H9 (cell line): ENCODE measurements at regions not wholly inside any gene's neighbourhood (a gene's known extent, or its start where the extent isn't known, plus 50 kb on each side); places are given as distances from the start of the nearest gene placed in this dataset.

Source experiments
- DNase-seq: peaks from one replicate; pipeline ENCODE4 v3.0.0-alpha.2; 2017
- H2AFZ ChIP-seq: one replicate; pipeline ENCODE4 v1.6.1; 2013; ENCODE audit warnings: mild to moderate bottlenecking, low read length, control low read depth, moderate library complexity
- H2AK5ac ChIP-seq: 2 replicates; pipeline ENCODE4 v1.6.1; 2013; ENCODE audit warnings: low read length, control low read depth, mixed read lengths; ENCODE audit not compliant: insufficient read length
- H2BK120ac ChIP-seq: one replicate; pipeline ENCODE4 v1.6.1; 2013; ENCODE audit warnings: low read depth, mild to moderate bottlenecking, low read length, control low read depth, inconsistent platforms; ENCODE audit not compliant: poor library complexity, severe bottlenecking
- H2BK12ac ChIP-seq: 2 replicates; pipeline ENCODE4 v1.6.1; 2013; ENCODE audit warnings: low read length, control low read depth, mixed read lengths, low read depth; ENCODE audit not compliant: insufficient read length
- H2BK15ac ChIP-seq: 2 replicates; pipeline ENCODE4 v1.6.1; 2013; ENCODE audit warnings: low read depth, low read length, control low read depth
- H2BK20ac ChIP-seq: one replicate; pipeline ENCODE4 v1.6.1; 2013; ENCODE audit warnings: low read depth, mild to moderate bottlenecking, low read length, control low read depth, inconsistent platforms; ENCODE audit not compliant: poor library complexity, severe bottlenecking
- H2BK5ac ChIP-seq: 2 replicates; pipeline ENCODE4 v1.6.1; 2013; ENCODE audit warnings: low read length, control low read depth, mixed read lengths; ENCODE audit not compliant: insufficient read length
- H3K14ac ChIP-seq: 2 replicates; pipeline ENCODE4 v1.6.1; 2013; ENCODE audit warnings: low read length, control low read depth; ENCODE audit not compliant: insufficient read depth
- H3K18ac ChIP-seq: 2 replicates; pipeline ENCODE4 v1.6.1; 2013; ENCODE audit warnings: low read depth, mild to moderate bottlenecking, mixed read lengths, low read length, control low read depth; ENCODE audit not compliant: insufficient read length
- H3K23ac ChIP-seq: 2 replicates; pipeline ENCODE4 v1.6.1; 2013; ENCODE audit warnings: low read length, control low read depth, mixed read lengths, low read depth; ENCODE audit not compliant: insufficient read length
- H3K23me2 ChIP-seq: 2 replicates; pipeline ENCODE4 v1.6.1; 2013; ENCODE audit warnings: low read depth, mild to moderate bottlenecking, mixed read lengths, low read length, control low read depth; ENCODE audit not compliant: insufficient read length, poor library complexity, severe bottlenecking
- H3K27ac ChIP-seq: 2 replicates; pipeline ENCODE4 v1.5.1; 2013; ENCODE audit warnings: low read length, control low read depth, mixed read lengths, low read depth; ENCODE audit not compliant: insufficient read length
- H3K27me3 ChIP-seq: 2 replicates; pipeline ENCODE4 v1.6.1; 2013; ENCODE audit warnings: low read length, control low read depth, inconsistent platforms; ENCODE audit not compliant: insufficient read depth
- H3K4ac ChIP-seq: 2 replicates; pipeline ENCODE4 v1.6.1; 2013; ENCODE audit warnings: low read depth, mild to moderate bottlenecking, control low read depth, inconsistent platforms, low read length, moderate library complexity
- H3K4me1 ChIP-seq: 2 replicates; pipeline ENCODE4 v1.6.1; 2013; ENCODE audit warnings: low read length, control low read depth, inconsistent platforms; ENCODE audit not compliant: insufficient read depth
- H3K4me2 ChIP-seq: 2 replicates; pipeline ENCODE4 v1.6.1; 2013; ENCODE audit warnings: low read length, control low read depth, mixed read lengths; ENCODE audit not compliant: insufficient read length, insufficient read depth
- H3K56ac ChIP-seq: 2 replicates; pipeline ENCODE4 v1.6.1; 2013; ENCODE audit warnings: low read depth, mild to moderate bottlenecking, mixed read lengths, low read length, control low read depth; ENCODE audit not compliant: insufficient read length
- H3K79me1 ChIP-seq: 2 replicates; pipeline ENCODE4 v1.6.1; 2013; ENCODE audit warnings: low read depth, mild to moderate bottlenecking, moderate library complexity, low read length, control low read depth, inconsistent platforms; ENCODE audit not compliant: insufficient read depth, poor library complexity, severe bottlenecking
- H3K79me2 ChIP-seq: 2 replicates; pipeline ENCODE4 v1.6.1; 2013; ENCODE audit warnings: low read length, control low read depth, inconsistent platforms; ENCODE audit not compliant: insufficient read depth
- H3K9ac ChIP-seq: 2 replicates; pipeline ENCODE4 v1.6.1; 2013; ENCODE audit warnings: low read length, control low read depth, mixed read lengths; ENCODE audit not compliant: insufficient read length; ENCODE audit errors: extremely low read depth
- H3K9me3 ChIP-seq: one replicate; pipeline ENCODE4 v1.6.1; 2013; ENCODE audit warnings: low read depth, low read length, inconsistent platforms; ENCODE audit not compliant: control insufficient read depth
- H3T11ph ChIP-seq: one replicate; pipeline ENCODE4 v1.6.1; 2013; ENCODE audit warnings: mild to moderate bottlenecking, low read length, control low read depth, inconsistent platforms
- H4K20me1 ChIP-seq: one replicate; pipeline ENCODE4 v1.6.1; 2013; ENCODE audit not compliant: control insufficient read depth, insufficient read length, insufficient read depth
- H4K5ac ChIP-seq: 2 replicates; pipeline ENCODE4 v1.6.1; 2013; ENCODE audit warnings: low read depth, mild to moderate bottlenecking, mixed read lengths, low read length, control low read depth; ENCODE audit not compliant: insufficient read length
- H4K8ac ChIP-seq: replicated peaks from 2 replicates; pipeline ENCODE4 v1.6.1; 2013; ENCODE audit warnings: low read length, control low read depth, mixed read lengths, low read depth; ENCODE audit not compliant: insufficient read length
- H4K91ac ChIP-seq: 2 replicates; pipeline ENCODE4 v1.6.1; 2013; ENCODE audit warnings: low read depth, mild to moderate bottlenecking, moderate library complexity, mixed read lengths, low read length, control low read depth; ENCODE audit not compliant: insufficient read length
- H3K27ac Mint-ChIP-seq, 3 experiments: 2 replicates in 2 of 3; 3 replicates in 1 of 3; pipeline ENCODE4 v1.8.0; 2020 to 2021; ENCODE audit warnings: mixed read lengths in 3 of 3, mild to moderate bottlenecking in 1 of 3, moderate library complexity in 1 of 3
- H3K27me3 Mint-ChIP-seq: 2 replicates; pipeline ENCODE4 v1.8.0; 2021; ENCODE audit warnings: low read depth, mild to moderate bottlenecking, moderate library complexity, mixed read lengths
- H3K36me3 Mint-ChIP-seq, 3 experiments: 2 replicates in 2 of 3; 3 replicates in 1 of 3; pipeline ENCODE4 v1.8.0; 2020 to 2021; ENCODE audit warnings: low read depth in 3 of 3, mixed read lengths in 3 of 3; ENCODE audit not compliant: insufficient read depth in 1 of 3
- H3K4me1 Mint-ChIP-seq, 2 experiments: 2 replicates each; pipeline ENCODE4 v1.8.0; 2020; ENCODE audit warnings: mixed read lengths in 2 of 2
- H3K4me3 Mint-ChIP-seq, 2 experiments: 2 replicates in 1 of 2; 3 replicates in 1 of 2; pipeline ENCODE4 v1.8.0; 2020 to 2021; ENCODE audit warnings: mild to moderate bottlenecking in 2 of 2, mixed read lengths in 2 of 2, moderate library complexity in 1 of 2
- H3K9me3 Mint-ChIP-seq, 2 experiments: 2 replicates in 1 of 2; 3 replicates in 1 of 2; pipeline ENCODE4 v1.8.0; 2020; ENCODE audit warnings: mild to moderate bottlenecking in 2 of 2, mixed read lengths in 2 of 2, moderate library complexity in 1 of 2
- WGBS: extraction: QIAGEN DNeasy Blood & Tissue Kit; methylation state at CpG from one replicate; pipeline ENCODE4 v1.1.7; 2013; ENCODE audit warnings: missing lambda C conversion rate, low lambda C conversion rate, mixed read lengths; ENCODE audit not compliant: insufficient read length; ENCODE audit errors: extremely low coverage; 5-methylcytosine and 5-hydroxymethylcytosine counted together
- TF ChIP-seq, protein P1 (sequence below): fragments of 200-600 bp; sonication (generic); conservative IDR thresholded peaks from 3 replicates; pipeline ENCODE4 v1.8.0; 2021; ENCODE audit warnings: antibody characterized with exemption, mild to moderate bottlenecking

DNA sequence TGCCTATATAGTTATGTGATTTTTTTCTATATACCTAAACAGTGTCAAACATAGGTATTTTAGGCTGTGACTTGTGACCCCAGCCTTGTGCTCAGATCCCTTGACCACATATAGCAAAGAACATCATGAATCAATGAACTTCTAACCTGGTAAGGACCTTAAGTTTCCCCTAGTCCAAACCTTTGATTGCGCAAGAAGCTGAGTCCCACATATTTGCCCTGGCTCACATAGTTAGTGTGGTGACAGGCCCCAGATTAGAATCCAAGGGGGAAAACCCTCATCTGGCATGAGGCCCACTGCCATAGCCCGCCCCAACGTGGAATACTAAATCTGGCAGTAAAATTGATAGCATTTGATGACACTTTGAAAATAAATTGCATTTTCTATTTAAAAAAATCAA, 171.8 kb downstream of the MZT1 start:
- Histone ChIP-seq H3K18ac (no peak overlapping the region), H3K23me2 (no peaks in the 10 kb centered on the region), H3K79me1 (no peaks in the 10 kb centered on the region), H3K79me2 (no peaks in the 10 kb centered on the region), H3K23ac (no peak overlapping the region), H4K20me1 (no peaks in the 10 kb centered on the region), H3T11ph (no peak overlapping the region), H3K4me2 (no peak overlapping the region), H3K4me1 (no peaks in the 10 kb centered on the region), H3K9ac (no peak overlapping the region), H2BK20ac (no peak overlapping the region), H2BK12ac (no peak overlapping the region), H4K91ac (no peak overlapping the region), H3K27me3 (no peaks in the 10 kb centered on the region), H2AK5ac (no peak overlapping the region), H2AFZ (no peak overlapping the region), H3K56ac (no peak overlapping the region), H3K14ac (no peak overlapping the region), H2BK5ac (no peak overlapping the region), H4K5ac (no peak overlapping the region), H3K27ac (no peak overlapping the region), H3K4ac (no peak overlapping the region), H3K9me3 (no peaks in the 10 kb centered on the region), H2BK15ac (no peak overlapping the region), H2BK120ac (no peak overlapping the region), H4K8ac (no peak overlapping the region)
- H3K9me3 Mint-ChIP-seq = peaks cover 0 to 3% of the 10 kb centered on the region in 2 experiments; a peak in 1 of 5 replicates
- TF ChIP-seq, protein P1, sequence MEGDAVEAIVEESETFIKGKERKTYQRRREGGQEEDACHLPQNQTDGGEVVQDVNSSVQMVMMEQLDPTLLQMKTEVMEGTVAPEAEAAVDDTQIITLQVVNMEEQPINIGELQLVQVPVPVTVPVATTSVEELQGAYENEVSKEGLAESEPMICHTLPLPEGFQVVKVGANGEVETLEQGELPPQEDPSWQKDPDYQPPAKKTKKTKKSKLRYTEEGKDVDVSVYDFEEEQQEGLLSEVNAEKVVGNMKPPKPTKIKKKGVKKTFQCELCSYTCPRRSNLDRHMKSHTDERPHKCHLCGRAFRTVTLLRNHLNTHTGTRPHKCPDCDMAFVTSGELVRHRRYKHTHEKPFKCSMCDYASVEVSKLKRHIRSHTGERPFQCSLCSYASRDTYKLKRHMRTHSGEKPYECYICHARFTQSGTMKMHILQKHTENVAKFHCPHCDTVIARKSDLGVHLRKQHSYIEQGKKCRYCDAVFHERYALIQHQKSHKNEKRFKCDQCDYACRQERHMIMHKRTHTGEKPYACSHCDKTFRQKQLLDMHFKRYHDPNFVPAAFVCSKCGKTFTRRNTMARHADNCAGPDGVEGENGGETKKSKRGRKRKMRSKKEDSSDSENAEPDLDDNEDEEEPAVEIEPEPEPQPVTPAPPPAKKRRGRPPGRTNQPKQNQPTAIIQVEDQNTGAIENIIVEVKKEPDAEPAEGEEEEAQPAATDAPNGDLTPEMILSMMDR = no peak
- no peak for DNase-seq
- no peak overlapping the region for H3K4me3 Mint-ChIP-seq
- no peak overlapping the region for H3K27ac Mint-ChIP-seq
- no peaks in the 10 kb centered on the region for H3K27me3 Mint-ChIP-seq
- H3K4me1 Mint-ChIP-seq = no peaks in the 10 kb centered on the region; a peak in 1 of 4 replicates
- no peaks in the 10 kb centered on the region for H3K36me3 Mint-ChIP-seq
- WGBS = no CpG with 5 or more reads among the region's 3 CpGs
